ENCODE measurements at regions not wholly inside any gene's neighbourhood (a gene's known extent, or its start where the extent isn't known, plus 50 kb on each side); places are given as distances from the start of the nearest gene placed in this dataset.

DNA sequence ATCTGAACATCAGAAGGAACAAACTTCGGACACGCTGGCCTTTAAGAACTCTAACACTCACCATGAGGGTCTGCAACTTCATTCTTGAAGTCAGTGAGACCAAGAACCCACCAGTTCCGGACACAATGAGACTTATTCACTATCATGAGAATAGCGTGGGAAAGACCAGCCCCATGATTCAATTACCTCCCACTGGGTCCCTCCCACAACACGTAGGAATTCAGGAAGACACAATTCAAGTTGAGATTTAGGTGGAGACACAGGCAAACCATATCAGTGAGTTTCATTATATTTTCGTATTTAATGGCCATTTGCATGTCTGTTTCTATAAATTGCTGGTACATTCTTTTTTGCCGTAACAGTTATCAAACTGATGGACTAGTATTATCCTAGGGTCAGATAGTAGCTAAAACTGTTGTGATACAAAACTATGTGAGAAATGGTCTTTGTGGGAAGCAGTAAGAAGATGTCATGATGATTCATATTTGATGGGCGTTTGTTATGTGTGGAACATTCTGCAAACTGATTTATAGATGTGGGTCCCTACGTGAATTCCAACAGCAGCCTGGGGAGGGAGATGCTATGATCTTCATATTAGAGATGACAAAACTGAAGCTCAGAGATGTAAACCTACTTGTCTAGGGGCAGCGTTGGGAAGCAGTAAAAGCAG lies 282.4 kb upstream of the TMEM132C start:
- Histone ChIP-seq H3K27ac (no peak overlapping the region), H3K4me1 (no peaks in the 10 kb centered on the region), H3K36me3 (no peaks in the 10 kb centered on the region), H3K27me3 (no peaks in the 10 kb centered on the region), H3K9me3 (peaks cover 0 to 26% (median 12%) of the 10 kb centered on the region in 4 donors), H3K4me3 (no peak overlapping the region)
- TF ChIP-seq, protein P1, sequence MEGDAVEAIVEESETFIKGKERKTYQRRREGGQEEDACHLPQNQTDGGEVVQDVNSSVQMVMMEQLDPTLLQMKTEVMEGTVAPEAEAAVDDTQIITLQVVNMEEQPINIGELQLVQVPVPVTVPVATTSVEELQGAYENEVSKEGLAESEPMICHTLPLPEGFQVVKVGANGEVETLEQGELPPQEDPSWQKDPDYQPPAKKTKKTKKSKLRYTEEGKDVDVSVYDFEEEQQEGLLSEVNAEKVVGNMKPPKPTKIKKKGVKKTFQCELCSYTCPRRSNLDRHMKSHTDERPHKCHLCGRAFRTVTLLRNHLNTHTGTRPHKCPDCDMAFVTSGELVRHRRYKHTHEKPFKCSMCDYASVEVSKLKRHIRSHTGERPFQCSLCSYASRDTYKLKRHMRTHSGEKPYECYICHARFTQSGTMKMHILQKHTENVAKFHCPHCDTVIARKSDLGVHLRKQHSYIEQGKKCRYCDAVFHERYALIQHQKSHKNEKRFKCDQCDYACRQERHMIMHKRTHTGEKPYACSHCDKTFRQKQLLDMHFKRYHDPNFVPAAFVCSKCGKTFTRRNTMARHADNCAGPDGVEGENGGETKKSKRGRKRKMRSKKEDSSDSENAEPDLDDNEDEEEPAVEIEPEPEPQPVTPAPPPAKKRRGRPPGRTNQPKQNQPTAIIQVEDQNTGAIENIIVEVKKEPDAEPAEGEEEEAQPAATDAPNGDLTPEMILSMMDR (IDR thresholded peaks at IDR 0.05), result no peak
- TF ChIP-seq POLR2AphosphoS5 (IDR thresholded peaks at IDR 0.05), result no peak
- intact Hi-C loops (cut with DNase I; ENCODE audit: low total_unique reads), result no loop called here
- WGBS, 5 donors, result 78 to 85% (median 83%) methylated on average over 10 of the region's 10 CpGs
- DNase-seq, result no peak

DNA sequence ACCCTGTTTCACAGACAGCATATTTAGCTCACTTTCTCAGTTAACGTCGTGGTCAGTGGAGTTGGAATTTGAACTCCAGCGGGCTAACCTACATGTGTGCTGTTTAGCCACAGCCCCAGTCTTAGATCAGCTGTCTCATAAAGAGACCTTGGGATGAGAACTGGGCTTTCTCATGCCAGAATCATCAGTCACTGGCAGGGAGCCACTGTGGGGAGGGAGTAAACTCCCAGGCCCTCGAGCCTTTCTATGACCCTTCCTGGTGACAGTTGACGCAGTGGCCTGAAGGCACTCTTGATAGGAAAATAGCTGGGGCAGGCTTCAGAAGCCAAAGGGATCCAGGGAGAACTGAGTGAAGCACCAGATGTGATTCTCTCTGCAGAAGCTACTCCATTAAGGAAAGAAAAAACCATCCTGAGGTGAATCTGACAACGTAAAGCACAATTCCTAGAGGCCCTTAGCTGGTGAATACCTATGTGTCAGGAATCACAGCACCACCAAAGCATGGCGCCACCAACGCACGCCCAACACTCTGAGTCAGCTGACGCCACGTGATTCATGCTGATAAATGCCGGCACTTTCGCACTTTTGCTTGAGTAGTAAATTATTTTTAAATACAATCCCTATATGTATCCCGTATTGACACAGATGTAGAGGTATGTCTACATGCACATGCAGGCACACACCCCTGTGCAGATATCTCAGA lies 279.6 kb upstream of the TMEM132C start:
- TF ChIP-seq POLR2A (IDR thresholded peaks at IDR 0.05) (no peak), POLR2AphosphoS5 (IDR thresholded peaks at IDR 0.05) (no peak), EP300 (IDR thresholded peaks at IDR 0.05) (no peak)
- TF ChIP-seq, protein P1 (IDR thresholded peaks at IDR 0.05), result no peak
- Histone ChIP-seq H3K4me1 (no peaks in the 10 kb centered on the region), H3K9me3 (peaks cover 0 to 25% (median 13%) of the 10 kb centered on the region in 4 donors), H3K36me3 (no peaks in the 10 kb centered on the region), H3K27ac (no peak overlapping the region), H3K27me3 (no peaks in the 10 kb centered on the region), H3K4me3 (no peak overlapping the region)
- intact Hi-C loops (cut with DNase I; ENCODE audit: low total_unique reads), result no loop called here
- WGBS, 5 donors, result 72 to 79% (median 75%) methylated on average over 14 of the region's 14 CpGs
- DNase-seq, result no peak

DNA sequence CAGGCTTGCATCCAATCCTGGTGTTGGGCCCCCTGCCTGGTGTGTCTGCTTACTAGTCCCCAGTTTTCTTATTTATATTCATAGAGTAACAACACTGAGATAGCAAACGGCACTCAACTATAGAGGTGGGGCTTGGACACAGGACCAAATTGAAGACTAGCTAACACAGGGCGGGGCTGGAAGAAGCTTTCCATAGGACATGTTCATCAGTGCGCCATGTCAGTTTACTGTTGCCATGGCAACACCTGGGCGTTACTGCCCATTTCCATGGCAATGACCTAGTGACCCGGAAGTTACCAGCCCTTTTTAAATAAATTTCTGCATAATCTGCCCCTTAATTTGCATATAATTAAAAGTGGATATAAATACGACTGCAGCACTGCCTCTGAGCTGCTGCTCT lies 275.5 kb upstream of the TMEM132C start:
- DNase-seq, result no peak
- Histone ChIP-seq H3K4me3 (no peak overlapping the region), H3K4me1 (no peaks in the 10 kb centered on the region), H3K36me3 (no peaks in the 10 kb centered on the region), H3K27me3 (no peaks in the 10 kb centered on the region), H3K9me3 (peaks cover 0 to 17% (median 6%) of the 10 kb centered on the region in 4 donors), H3K27ac (no peak overlapping the region)
- intact Hi-C loops (cut with DNase I; ENCODE audit: low total_unique reads), result no loop called here
- TF ChIP-seq POLR2A (IDR thresholded peaks at IDR 0.05), result no peak
- TF ChIP-seq, protein P1 (IDR thresholded peaks at IDR 0.05), result no peak
- TF ChIP-seq EP300 (IDR thresholded peaks at IDR 0.05), result no peak
- 73 to 86% (median 84%) methylated on average over 6 of the region's 6 CpGs for WGBS, 5 donors

DNA sequence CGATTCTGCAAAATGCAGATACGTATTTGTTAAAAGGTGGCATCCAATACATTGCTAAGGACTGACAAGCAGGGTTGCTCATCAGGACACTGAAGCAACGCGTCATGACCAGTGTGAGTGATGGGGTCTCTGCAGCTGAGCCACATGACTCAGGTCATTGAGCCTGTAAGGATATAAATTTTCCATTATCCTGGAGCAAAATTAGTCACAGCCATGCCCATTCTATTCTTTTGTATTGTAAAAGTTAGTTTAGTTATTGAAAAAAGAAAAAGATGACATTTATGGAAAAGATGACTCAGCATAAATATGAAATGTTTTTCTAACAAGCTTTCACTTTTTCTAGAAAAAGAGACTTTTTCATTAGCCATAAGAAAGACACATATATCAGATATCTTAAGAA lies 268.0 kb upstream of the TMEM132C start:
- TF ChIP-seq EP300 (IDR thresholded peaks at IDR 0.05) (no peak), POLR2AphosphoS5 (IDR thresholded peaks at IDR 0.05) (no peak), POLR2A (IDR thresholded peaks at IDR 0.05) (no peak)
- TF ChIP-seq, protein P1 (IDR thresholded peaks at IDR 0.05), result no peak
- no peak for DNase-seq
- intact Hi-C loops (cut with DNase I; ENCODE audit: low total_unique reads), result no loop called here
- no peaks in the 10 kb centered on the region for H3K36me3 ChIP-seq
- peaks cover 0 to 5% (median under 1%) of the 10 kb centered on the region in 4 donors for H3K9me3 ChIP-seq
- 78 to 87% (median 86%) methylated on average over 4 of the region's 4 CpGs for WGBS, 5 donors
- H3K27ac ChIP-seq, result no peak overlapping the region
- H3K4me3 ChIP-seq, result no peak overlapping the region
- no peaks in the 10 kb centered on the region for H3K4me1 ChIP-seq
- no peaks in the 10 kb centered on the region for H3K27me3 ChIP-seq

Data from stomach (tissue), 8 donors.